Effector memory CD4-positive, alpha-beta T cell (primary cell): ENCODE measurements at regions not wholly inside any gene's neighbourhood (a gene's known extent, or its start where the extent isn't known, plus 50 kb on each side); places are given as distances from the start of the nearest gene placed in this dataset.

Experiments
- DNase-seq, 3 donors: peaks; one replicate each; pipeline ENCODE4 v3.0.0-alpha.2; 2020
- H3K27ac ChIP-seq: 2 replicates; pipeline ENCODE4 v1.7.0; 2013; ENCODE audit warnings: mild to moderate bottlenecking, low read length, moderate library complexity; ENCODE audit not compliant: insufficient read depth, poor library complexity, severe bottlenecking
- H3K27me3 ChIP-seq: replicated peaks from 2 replicates; pipeline ENCODE4 v1.7.0; 2013; ENCODE audit warnings: mild to moderate bottlenecking, low read length; ENCODE audit not compliant: insufficient read depth, control insufficient read depth, poor library complexity, severe bottlenecking
- H3K36me3 ChIP-seq: 2 replicates; pipeline ENCODE4 v1.7.0; 2013; ENCODE audit warnings: mild to moderate bottlenecking, low read length, moderate library complexity; ENCODE audit not compliant: control insufficient read depth, insufficient read depth
- H3K4me1 ChIP-seq: 2 replicates; pipeline ENCODE4 v1.7.0; 2013; ENCODE audit warnings: low read length, mild to moderate bottlenecking; ENCODE audit not compliant: control insufficient read depth, insufficient read depth, poor library complexity, severe bottlenecking
- H3K4me3 ChIP-seq: 2 replicates; pipeline ENCODE4 v1.7.0; 2013; ENCODE audit warnings: low read length, low read depth, mild to moderate bottlenecking; ENCODE audit not compliant: insufficient read depth, poor library complexity, severe bottlenecking
- H3K9me3 ChIP-seq: 2 replicates; pipeline ENCODE4 v1.7.0; 2013; ENCODE audit warnings: mild to moderate bottlenecking, low read length, moderate library complexity; ENCODE audit not compliant: control insufficient read depth

GRCh38 chr12:124641591-124641990, 74.2 kb upstream of the NCOR2 start:
- Histone ChIP-seq H3K27me3 (no peaks in the 10 kb centered on the region), H3K9me3 (no peaks in the 10 kb centered on the region), H3K4me3 (no peak overlapping the region), H3K27ac (no peak overlapping the region), H3K36me3 (no peaks in the 10 kb centered on the region), H3K4me1 (no peaks in the 10 kb centered on the region)
- DNase-seq = no peak

DNA sequence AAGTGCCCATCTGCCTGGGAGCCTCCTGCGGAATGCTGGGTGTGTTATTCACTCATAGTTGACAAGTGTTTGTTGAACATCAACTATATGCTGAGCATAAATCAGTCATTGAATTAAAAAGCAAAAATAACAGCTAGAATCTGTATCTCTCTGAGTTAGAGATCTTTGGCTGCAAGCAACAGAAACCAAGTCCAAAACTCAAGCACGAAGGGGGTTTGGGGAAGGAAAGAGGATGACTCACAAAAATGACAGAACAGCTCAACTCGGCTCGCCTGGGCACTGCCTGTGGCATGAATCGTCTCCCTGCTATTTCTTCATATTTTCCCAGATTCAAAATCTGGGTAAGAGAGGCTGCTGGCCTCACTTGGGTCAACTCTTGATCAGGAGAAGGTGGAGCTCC, 72.6 kb upstream of the NCOR2 start:
- Histone ChIP-seq H3K4me1 (no peaks in the 10 kb centered on the region), H3K9me3 (no peaks in the 10 kb centered on the region), H3K4me3 (no peak overlapping the region), H3K27me3 (no peaks in the 10 kb centered on the region), H3K27ac (no peak overlapping the region), H3K36me3 (no peaks in the 10 kb centered on the region)
- DNase-seq = no peak

GRCh38 chr12:124639122-124639806, 71.9 kb upstream of the NCOR2 start:
- Histone ChIP-seq H3K4me3 (no peak overlapping the region), H3K4me1 (no peaks in the 10 kb centered on the region), H3K27me3 (no peaks in the 10 kb centered on the region), H3K36me3 (no peaks in the 10 kb centered on the region), H3K9me3 (no peaks in the 10 kb centered on the region), H3K27ac (no peak overlapping the region)
- DNase-seq = no peak

DNA sequence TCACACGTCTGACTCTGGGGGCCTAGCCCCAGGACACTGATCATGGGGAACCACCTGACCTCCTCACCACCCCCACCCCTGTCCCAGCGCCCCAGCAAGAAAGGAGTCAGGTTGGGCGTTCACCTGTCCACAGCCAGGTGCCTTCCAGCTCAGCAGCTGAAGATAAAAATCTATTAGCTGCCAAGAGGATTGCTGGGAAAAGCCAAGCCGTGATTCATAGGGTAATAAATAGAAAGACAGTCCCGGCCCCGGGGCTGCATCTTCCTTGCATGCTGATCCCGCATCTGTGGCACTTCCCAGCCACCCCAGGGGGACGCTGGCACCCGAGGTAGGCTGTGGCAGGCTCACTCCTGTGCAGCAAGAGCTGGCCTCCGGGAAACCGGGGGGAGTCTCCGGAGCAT, 70.2 kb upstream of the NCOR2 start:
- H3K4me3 ChIP-seq = no peak overlapping the region
- H3K27ac ChIP-seq = no peak overlapping the region
- H3K9me3 ChIP-seq = no peaks in the 10 kb centered on the region
- no peaks in the 10 kb centered on the region for H3K4me1 ChIP-seq
- DNase-seq = no peak
- no peaks in the 10 kb centered on the region for H3K36me3 ChIP-seq
- no peaks in the 10 kb centered on the region for H3K27me3 ChIP-seq

GRCh38 chr12:124637163-124637562, 69.8 kb upstream of the NCOR2 start:
- DNase-seq = no peak
- Histone ChIP-seq H3K4me1 (no peaks in the 10 kb centered on the region), H3K4me3 (no peak overlapping the region), H3K27ac (no peak overlapping the region), H3K9me3 (no peaks in the 10 kb centered on the region), H3K27me3 (no peaks in the 10 kb centered on the region), H3K36me3 (no peaks in the 10 kb centered on the region)

- Histone ChIP-seq H3K4me3 (no peak overlapping the region), H3K9me3 (no peaks in the 10 kb centered on the region), H3K4me1 (no peaks in the 10 kb centered on the region), H3K36me3 (no peaks in the 10 kb centered on the region), H3K27me3 (no peaks in the 10 kb centered on the region), H3K27ac (no peak overlapping the region)
- peak in 2 of 3 donors; percentile 4 to 22 for DNase-seq
These were observed 68.9 kb upstream of the NCOR2 start for GRCh38 chr12:124636138-124636978.

DNA sequence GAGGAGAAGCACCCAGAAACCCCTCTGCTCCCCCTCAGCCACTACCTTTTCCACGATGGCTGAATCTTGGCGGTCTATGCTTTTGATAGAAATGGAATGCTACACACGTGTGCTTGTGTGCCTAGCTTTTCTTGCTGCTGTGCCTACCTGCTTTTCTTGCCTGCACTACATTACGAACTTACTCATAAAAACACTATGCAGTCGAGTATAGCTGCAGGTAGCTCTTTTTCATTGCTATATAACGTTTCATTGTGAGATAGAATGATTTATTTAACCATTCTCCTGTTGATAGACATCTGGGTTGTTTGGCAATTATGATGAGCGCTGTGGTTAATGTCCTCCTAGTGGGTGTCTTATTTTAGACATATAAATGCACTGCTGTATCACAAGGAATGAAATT, 67.9 kb upstream of the NCOR2 start:
- Histone ChIP-seq H3K4me1 (no peaks in the 10 kb centered on the region), H3K36me3 (no peaks in the 10 kb centered on the region), H3K9me3 (no peaks in the 10 kb centered on the region), H3K4me3 (no peak overlapping the region), H3K27ac (no peak overlapping the region), H3K27me3 (no peaks in the 10 kb centered on the region)
- no peak for DNase-seq

DNA sequence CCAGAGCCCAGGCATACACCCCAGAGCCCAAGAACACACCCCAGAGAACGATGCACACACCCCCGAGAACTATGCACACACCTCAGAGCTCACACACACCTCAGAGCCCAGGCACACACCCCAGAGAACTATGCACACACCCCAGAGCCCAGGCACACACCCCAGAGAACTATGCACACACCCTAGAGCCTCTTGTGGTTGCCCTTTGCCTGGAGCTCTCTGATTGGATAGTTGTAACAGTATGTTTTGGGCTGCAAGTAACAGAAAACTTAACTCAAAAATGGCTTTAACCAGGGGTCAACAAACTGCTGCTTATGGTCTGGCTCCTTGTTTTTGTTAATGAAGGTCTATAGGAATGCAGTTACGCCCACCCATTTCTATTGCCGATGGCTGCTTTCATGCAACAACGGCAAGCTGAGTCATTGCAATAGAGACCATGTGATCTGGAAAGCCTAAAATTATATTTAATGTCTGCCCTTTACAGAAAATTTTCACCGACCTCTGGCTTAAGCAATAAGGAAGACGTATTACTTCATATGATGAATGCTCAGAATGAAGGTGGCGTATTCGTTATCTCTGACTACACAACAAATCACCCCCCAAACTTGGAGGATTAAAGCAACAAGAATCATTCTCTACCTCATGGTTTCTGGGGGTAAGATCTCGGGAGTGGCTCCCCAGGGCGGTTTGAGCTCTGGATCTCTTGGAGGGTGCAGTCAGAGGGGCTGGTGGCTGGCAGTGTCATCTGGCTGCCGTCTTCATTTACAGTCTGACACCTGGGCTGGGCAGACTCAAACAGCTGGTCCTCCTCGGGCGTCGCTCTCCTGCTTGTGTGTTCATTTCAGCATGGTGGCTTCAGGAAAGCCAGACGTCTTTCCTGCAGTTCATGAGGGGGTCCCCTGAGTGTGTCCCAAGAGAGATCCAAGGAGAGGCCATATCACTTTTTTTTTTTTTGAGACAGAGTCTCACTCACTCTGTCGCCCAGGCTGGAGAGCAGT, 66.3 kb upstream of the NCOR2 start:
- no peak overlapping the region for H3K4me3 ChIP-seq
- no peaks in the 10 kb centered on the region for H3K9me3 ChIP-seq
- H3K36me3 ChIP-seq = no peaks in the 10 kb centered on the region
- no peak overlapping the region for H3K27ac ChIP-seq
- no peak for DNase-seq
- H3K4me1 ChIP-seq = no peaks in the 10 kb centered on the region
- H3K27me3 ChIP-seq = no peaks in the 10 kb centered on the region

DNA sequence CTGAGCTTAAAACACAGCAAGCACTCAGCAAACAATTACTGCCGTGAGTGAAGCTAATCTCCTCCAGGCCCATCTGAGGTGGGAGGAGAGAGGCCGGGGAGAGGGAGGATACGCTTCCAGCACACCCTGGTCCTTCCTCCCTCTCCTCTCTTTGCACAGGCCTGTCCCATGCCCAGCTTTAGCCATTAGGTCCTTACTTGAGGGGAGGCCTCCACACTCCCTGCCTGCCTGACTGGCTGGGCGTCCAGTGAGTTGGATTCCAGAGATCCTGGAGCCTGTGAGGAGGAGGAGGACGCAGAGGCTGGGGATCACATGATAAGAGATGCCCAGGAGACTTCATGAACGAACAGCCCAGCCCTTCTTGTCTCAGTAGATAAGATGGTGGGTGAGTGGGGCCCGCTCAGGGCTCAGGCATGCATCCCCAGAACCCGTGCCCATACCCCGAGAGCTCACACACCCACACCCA, 65.1 kb upstream of the NCOR2 start:
- Histone ChIP-seq H3K36me3 (no peaks in the 10 kb centered on the region), H3K27ac (no peak overlapping the region)
- DNase-seq = no peak

More for the DNA sequence above, 65.1 kb upstream of the NCOR2 start:
- no peaks in the 10 kb centered on the region for H3K27me3 ChIP-seq
- H3K9me3 ChIP-seq = no peaks in the 10 kb centered on the region
- no peak overlapping the region for H3K4me3 ChIP-seq
- H3K4me1 ChIP-seq = no peaks in the 10 kb centered on the region
